ENCODE measurements at regions not wholly inside any gene's neighbourhood (a gene's known extent, or its start where the extent isn't known, plus 50 kb on each side); places are given as distances from the start of the nearest gene placed in this dataset.

DNA sequence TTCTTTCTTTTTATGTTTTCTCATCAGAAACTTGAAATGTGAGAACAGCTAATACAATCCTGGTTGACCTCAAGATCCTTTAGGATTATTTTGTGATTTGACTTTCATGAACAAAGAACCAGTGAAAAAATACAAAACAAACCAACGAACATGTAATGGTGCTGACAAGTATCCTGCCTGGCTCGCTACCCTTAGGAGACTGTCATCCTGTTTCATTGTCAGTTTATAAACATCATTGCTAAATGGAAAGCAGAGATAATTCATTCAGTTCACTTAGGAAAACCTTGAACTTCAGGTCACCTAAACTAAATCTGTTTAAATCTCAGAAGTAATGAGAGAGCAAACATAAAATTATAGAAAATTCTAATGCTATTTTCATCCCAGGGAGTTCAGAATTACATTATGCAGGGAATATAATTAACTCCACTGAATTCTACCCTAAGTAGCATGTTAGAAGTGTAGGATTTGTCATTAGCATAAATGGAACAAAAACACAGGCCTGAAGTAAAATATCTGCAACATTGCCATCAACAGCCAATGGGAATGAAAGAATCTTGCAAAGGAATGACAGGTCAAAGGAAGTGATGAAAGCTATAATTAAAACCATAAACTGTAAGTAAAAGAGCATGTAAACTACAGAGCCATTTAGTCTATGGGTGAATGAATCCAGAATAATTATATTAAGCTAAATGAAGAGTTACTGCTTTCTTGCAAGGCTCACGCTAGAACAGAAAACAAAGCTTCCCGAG, 401.2 kb upstream of the MANEA start:
- Histone ChIP-seq H3K27me3 (ENCODE audit: control insufficient read depth, insufficient read depth, low read length) (no peaks in the 10 kb centered on the region), H3K27ac (ENCODE audit: low read depth, low read length) (no peak overlapping the region), H3K36me3 (ENCODE audit: control insufficient read depth, insufficient read depth, low read length) (no peaks in the 10 kb centered on the region), H3K4me3 (ENCODE audit: low read depth, low read length) (no peak overlapping the region), H3K9me3 (ENCODE audit: control insufficient read depth, insufficient read depth, low read length) (no peaks in the 10 kb centered on the region), H3K4me1 (ENCODE audit: control insufficient read depth, insufficient read depth, low read length) (no peaks in the 10 kb centered on the region)
- peak in 1 of 6 donors; percentile 10 for DNase-seq (ENCODE audit: low read depth in 4 of 6, low spot score in 6 of 6)
- no CpG with 5 or more reads among the region's 4 CpGs for WGBS (ENCODE audit: insufficient coverage)

DNA sequence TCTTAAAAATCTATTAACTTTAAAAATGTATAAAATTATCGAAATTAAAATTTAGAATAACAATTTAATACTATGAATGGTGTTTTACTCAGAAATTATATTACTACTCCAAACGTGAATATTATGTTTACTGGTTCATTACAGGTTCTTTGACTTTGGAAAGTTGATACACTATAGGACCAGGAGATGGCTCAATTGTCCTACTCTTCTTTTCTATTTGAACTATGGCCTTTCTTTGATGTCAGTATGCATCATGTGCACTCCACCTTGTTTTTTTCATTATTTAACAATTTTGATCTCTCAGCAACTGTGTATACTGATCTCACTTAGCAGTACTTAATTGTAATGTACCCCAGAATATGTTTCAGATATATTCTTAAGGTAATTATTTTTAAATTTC, 391.5 kb upstream of the MANEA start:
- no peaks in the 10 kb centered on the region for H3K36me3 ChIP-seq (ENCODE audit: control insufficient read depth, insufficient read depth, low read length)
- H3K27ac ChIP-seq (ENCODE audit: low read depth, low read length) = no peak overlapping the region
- peak in 1 of 6 donors; percentile 31 for DNase-seq (ENCODE audit: low read depth in 4 of 6, low spot score in 6 of 6)
- no peaks in the 10 kb centered on the region for H3K9me3 ChIP-seq (ENCODE audit: control insufficient read depth, insufficient read depth, low read length)
- H3K4me1 ChIP-seq (ENCODE audit: control insufficient read depth, insufficient read depth, low read length) = no peaks in the 10 kb centered on the region
- no peak overlapping the region for H3K4me3 ChIP-seq (ENCODE audit: low read depth, low read length)
- H3K27me3 ChIP-seq (ENCODE audit: control insufficient read depth, insufficient read depth, low read length) = no peaks in the 10 kb centered on the region
- WGBS (ENCODE audit: insufficient coverage) = no CpG with 5 or more reads among the region's 2 CpGs

DNA sequence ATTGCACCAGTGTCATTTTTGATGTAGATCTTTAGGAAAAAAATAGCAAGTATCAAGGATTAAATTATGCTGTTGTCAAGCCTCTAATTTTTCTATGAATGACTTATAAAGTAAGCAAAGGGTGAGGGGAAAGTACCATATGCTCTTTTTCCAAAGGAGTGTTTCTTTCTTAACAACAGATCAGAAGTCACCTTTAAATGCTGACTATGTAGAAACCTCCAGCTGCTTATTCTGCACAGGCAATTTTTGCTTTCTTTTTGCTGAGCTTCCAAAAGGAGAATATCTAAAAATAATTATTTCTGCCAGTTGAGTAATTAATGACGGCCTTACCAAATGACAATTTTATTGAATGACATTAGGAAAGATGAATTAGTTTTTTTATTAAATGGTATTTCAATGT, 390.6 kb upstream of the MANEA start:
- WGBS (ENCODE audit: insufficient coverage) = no CpG with 5 or more reads among the region's 1 CpG
- H3K36me3 ChIP-seq (ENCODE audit: control insufficient read depth, insufficient read depth, low read length) = no peaks in the 10 kb centered on the region
- H3K9me3 ChIP-seq (ENCODE audit: control insufficient read depth, insufficient read depth, low read length) = no peaks in the 10 kb centered on the region

DNA sequence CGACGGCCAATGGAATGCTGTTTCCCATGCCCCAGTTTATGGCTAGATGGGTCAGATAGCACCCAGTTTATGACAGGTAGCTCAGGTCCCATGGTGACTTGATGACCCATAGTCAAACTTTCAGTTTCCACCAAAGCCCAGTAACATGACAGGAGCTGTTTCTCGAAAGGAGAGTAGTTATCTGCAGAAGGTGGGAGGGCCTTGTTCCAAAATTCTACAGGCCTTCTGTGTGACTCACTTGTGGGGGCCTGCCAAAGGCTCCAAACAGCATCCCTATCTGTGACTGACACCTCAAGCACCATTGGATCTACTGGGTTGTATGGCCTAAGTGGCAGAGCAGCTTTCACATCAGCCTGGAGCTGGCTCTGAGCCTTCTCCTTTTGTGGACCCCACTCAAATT, 379.7 kb upstream of the MANEA start:
- H3K9me3 ChIP-seq (ENCODE audit: control insufficient read depth, insufficient read depth, low read length) = no peaks in the 10 kb centered on the region

More for the DNA sequence above, 390.6 kb upstream of the MANEA start:
- Histone ChIP-seq H3K27me3 (ENCODE audit: control insufficient read depth, insufficient read depth, low read length) (no peaks in the 10 kb centered on the region), H3K4me3 (ENCODE audit: low read depth, low read length) (no peak overlapping the region), H3K4me1 (ENCODE audit: control insufficient read depth, insufficient read depth, low read length) (no peaks in the 10 kb centered on the region), H3K27ac (ENCODE audit: low read depth, low read length) (no peak overlapping the region)
- no peak for DNase-seq (ENCODE audit: low read depth in 4 of 6, low spot score in 6 of 6)

DNA sequence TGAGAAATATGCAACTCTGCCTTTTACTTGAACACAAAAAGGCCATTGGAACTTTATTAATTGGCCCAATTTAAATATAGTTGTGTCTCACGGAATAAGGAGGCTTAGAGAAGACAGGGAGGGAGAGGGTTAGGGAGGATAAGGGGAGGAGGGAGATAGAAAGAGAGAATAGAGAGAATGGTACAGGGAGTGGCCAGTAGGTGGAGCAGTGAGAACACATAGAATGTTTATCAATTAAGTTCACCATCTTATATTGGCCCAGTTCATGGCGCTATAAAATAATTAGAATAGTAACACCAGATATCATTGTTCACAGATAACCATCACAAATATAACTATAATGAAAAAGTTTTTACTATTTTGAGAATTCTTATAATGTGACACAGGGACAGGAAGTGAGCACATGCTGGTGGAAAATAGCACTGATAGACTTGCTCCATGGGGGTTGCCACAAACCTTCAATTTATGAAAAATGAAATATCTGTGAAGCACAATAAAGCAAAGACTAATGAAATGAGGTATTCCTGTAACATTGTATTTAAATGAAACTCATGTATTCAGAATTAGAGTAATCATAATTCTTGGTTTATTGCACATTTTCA, 374.1 kb upstream of the MANEA start:
- WGBS (ENCODE audit: insufficient coverage) = 100% methylated on average over 1 of the region's 2 CpGs
- Histone ChIP-seq H3K4me3 (ENCODE audit: low read depth, low read length) (no peak overlapping the region), H3K27ac (ENCODE audit: low read depth, low read length) (no peak overlapping the region), H3K9me3 (ENCODE audit: control insufficient read depth, insufficient read depth, low read length) (no peaks in the 10 kb centered on the region), H3K27me3 (ENCODE audit: control insufficient read depth, insufficient read depth, low read length) (no peaks in the 10 kb centered on the region), H3K36me3 (ENCODE audit: control insufficient read depth, insufficient read depth, low read length) (no peaks in the 10 kb centered on the region), H3K4me1 (ENCODE audit: control insufficient read depth, insufficient read depth, low read length) (no peaks in the 10 kb centered on the region)
- peak in 2 of 6 donors; percentile 39 to 46 for DNase-seq (ENCODE audit: low read depth in 4 of 6, low spot score in 6 of 6)

More for the DNA sequence above, 379.7 kb upstream of the MANEA start:
- no peak overlapping the region for H3K4me3 ChIP-seq (ENCODE audit: low read depth, low read length)
- no peak overlapping the region for H3K27ac ChIP-seq (ENCODE audit: low read depth, low read length)
- H3K4me1 ChIP-seq (ENCODE audit: control insufficient read depth, insufficient read depth, low read length) = no peaks in the 10 kb centered on the region
- no peaks in the 10 kb centered on the region for H3K36me3 ChIP-seq (ENCODE audit: control insufficient read depth, insufficient read depth, low read length)
- DNase-seq (ENCODE audit: low read depth in 4 of 6, low spot score in 6 of 6) = no peak
- 88% methylated on average over 3 of the region's 3 CpGs for WGBS (ENCODE audit: insufficient coverage)
- no peaks in the 10 kb centered on the region for H3K27me3 ChIP-seq (ENCODE audit: control insufficient read depth, insufficient read depth, low read length)

DNA sequence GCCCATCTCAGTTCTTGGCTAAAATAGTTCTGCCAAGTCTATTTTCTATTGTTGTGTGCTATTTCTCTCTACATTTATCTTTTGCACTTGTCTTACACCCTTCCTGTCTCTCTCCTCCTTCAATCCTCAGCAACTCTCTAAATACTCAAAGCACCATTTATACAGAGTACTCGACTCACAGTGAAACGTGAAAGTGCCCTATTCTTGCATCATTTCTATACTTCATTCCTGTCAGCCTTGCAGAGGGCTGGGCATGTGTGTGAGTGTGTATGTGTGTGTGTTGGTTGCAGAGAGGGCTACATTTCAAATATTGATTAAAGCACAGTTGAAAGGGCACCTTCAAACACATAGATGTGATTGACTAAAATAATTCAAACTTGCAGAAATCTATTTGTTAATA, 373.2 kb upstream of the MANEA start:
- no peaks in the 10 kb centered on the region for H3K36me3 ChIP-seq (ENCODE audit: control insufficient read depth, insufficient read depth, low read length)
- no CpG with 5 or more reads among the region's 2 CpGs for WGBS (ENCODE audit: insufficient coverage)
- DNase-seq (ENCODE audit: low read depth in 4 of 6, low spot score in 6 of 6) = peak in 1 of 6 donors; percentile 15
- no peaks in the 10 kb centered on the region for H3K9me3 ChIP-seq (ENCODE audit: control insufficient read depth, insufficient read depth, low read length)
- H3K27me3 ChIP-seq (ENCODE audit: control insufficient read depth, insufficient read depth, low read length) = no peaks in the 10 kb centered on the region
- H3K4me1 ChIP-seq (ENCODE audit: control insufficient read depth, insufficient read depth, low read length) = no peaks in the 10 kb centered on the region
- H3K27ac ChIP-seq (ENCODE audit: low read depth, low read length) = no peak overlapping the region
- no peak overlapping the region for H3K4me3 ChIP-seq (ENCODE audit: low read depth, low read length)

DNA sequence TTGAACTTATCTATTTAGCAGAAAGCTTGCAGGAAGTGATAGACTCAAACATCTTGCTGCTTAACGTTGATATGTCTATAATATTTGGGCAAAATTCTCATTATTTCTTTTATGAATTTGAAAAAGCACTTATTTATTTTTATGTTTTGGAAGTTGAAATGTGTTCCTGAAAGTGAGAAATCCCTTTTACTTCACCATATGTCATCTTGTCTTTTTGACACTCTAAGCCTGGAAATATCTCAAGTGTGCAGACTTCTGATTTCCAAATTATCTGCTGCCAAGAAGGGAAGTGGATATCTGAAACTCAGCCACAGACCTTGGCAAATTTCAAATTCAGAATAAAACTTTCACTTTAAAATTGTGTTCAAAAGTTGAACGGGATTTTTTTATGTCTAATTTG, 368.7 kb upstream of the MANEA start:
- H3K27me3 ChIP-seq (ENCODE audit: control insufficient read depth, insufficient read depth, low read length) = no peaks in the 10 kb centered on the region
- no CpG with 5 or more reads among the region's 2 CpGs for WGBS (ENCODE audit: insufficient coverage)
- H3K27ac ChIP-seq (ENCODE audit: low read depth, low read length) = no peak overlapping the region
- DNase-seq (ENCODE audit: low read depth in 4 of 6, low spot score in 6 of 6) = peak in 1 of 6 donors; percentile 91
- no peaks in the 10 kb centered on the region for H3K9me3 ChIP-seq (ENCODE audit: control insufficient read depth, insufficient read depth, low read length)
- H3K4me3 ChIP-seq (ENCODE audit: low read depth, low read length) = no peak overlapping the region
- H3K4me1 ChIP-seq (ENCODE audit: control insufficient read depth, insufficient read depth, low read length) = no peaks in the 10 kb centered on the region
- no peaks in the 10 kb centered on the region for H3K36me3 ChIP-seq (ENCODE audit: control insufficient read depth, insufficient read depth, low read length)

DNA sequence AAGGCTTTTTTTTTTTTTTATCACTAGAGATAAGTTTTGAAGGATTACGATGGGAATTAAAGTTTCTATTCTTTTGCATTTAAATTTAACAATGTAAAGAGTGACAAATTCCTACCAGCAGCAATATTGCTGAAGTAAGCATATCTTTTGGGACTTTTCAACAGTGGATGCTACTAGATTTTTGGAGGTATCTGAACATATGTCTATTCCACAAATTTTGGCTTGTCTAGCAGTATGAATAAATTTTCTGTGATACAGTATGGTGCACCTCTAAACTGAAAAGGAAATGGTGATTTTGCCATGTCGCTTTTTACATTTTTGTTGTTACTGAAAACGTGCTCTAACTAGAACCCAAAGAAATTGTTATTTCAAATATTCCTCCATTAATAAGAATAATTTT, 368.3 kb upstream of the MANEA start:
- no peak overlapping the region for H3K27ac ChIP-seq (ENCODE audit: low read depth, low read length)
- H3K36me3 ChIP-seq (ENCODE audit: control insufficient read depth, insufficient read depth, low read length) = no peaks in the 10 kb centered on the region
- H3K4me3 ChIP-seq (ENCODE audit: low read depth, low read length) = no peak overlapping the region
- WGBS (ENCODE audit: insufficient coverage) = no CpG with 5 or more reads among the region's 3 CpGs
- H3K27me3 ChIP-seq (ENCODE audit: control insufficient read depth, insufficient read depth, low read length) = no peaks in the 10 kb centered on the region
- no peaks in the 10 kb centered on the region for H3K4me1 ChIP-seq (ENCODE audit: control insufficient read depth, insufficient read depth, low read length)
- DNase-seq (ENCODE audit: low read depth in 4 of 6, low spot score in 6 of 6) = peak in 1 of 6 donors; percentile 53
- H3K9me3 ChIP-seq (ENCODE audit: control insufficient read depth, insufficient read depth, low read length) = no peaks in the 10 kb centered on the region

DNA sequence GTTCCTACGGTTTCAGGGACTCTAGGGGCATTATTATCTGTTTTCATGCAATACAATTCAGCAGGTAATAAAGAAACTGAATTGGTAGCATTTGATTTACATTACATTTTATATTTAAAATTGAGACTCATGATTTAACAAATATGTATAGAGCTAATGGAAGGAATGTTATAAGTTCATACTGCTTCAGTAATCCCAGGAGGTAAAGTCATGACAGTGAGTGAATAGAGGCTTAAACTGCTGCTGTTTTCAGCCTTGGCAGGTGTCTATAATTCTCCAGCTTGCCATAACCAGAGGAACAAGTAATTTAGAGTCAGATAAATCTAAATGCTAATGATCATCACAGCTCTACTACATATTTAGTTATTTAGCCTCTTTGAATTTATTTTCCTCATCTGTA, 360.8 kb upstream of the MANEA start:
- no peaks in the 10 kb centered on the region for H3K36me3 ChIP-seq (ENCODE audit: control insufficient read depth, insufficient read depth, low read length)
- H3K27ac ChIP-seq (ENCODE audit: low read depth, low read length) = no peak overlapping the region
- H3K27me3 ChIP-seq (ENCODE audit: control insufficient read depth, insufficient read depth, low read length) = no peaks in the 10 kb centered on the region
- no CpG with 5 or more reads among the region's 1 CpG for WGBS (ENCODE audit: insufficient coverage)
- H3K4me3 ChIP-seq (ENCODE audit: low read depth, low read length) = no peak overlapping the region
- DNase-seq (ENCODE audit: low read depth in 4 of 6, low spot score in 6 of 6) = peak in 1 of 6 donors; percentile 67
- no peaks in the 10 kb centered on the region for H3K4me1 ChIP-seq (ENCODE audit: control insufficient read depth, insufficient read depth, low read length)
- no peaks in the 10 kb centered on the region for H3K9me3 ChIP-seq (ENCODE audit: control insufficient read depth, insufficient read depth, low read length)

DNA sequence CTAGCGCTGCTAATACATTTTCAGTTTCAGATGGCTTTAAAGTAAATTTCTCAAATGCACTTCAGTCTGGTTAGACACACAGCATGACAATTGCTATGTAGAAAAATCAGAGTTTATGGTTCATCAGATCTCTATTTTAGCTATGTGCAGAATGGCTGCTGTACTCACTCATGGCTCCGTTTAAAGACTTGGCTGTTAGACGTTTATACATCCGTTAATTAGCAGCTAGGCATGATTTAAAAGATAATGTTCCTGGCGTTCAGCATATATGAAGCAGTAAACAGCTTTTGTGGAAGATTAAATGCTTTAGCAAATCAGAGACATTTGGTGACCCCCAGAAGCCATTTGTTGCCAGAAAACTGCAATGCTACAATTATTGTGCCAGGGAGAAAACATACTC, 350.0 kb upstream of the MANEA start:
- no peak overlapping the region for H3K27ac ChIP-seq (ENCODE audit: low read depth, low read length)
- H3K27me3 ChIP-seq (ENCODE audit: control insufficient read depth, insufficient read depth, low read length) = no peaks in the 10 kb centered on the region
- no peak overlapping the region for H3K4me3 ChIP-seq (ENCODE audit: low read depth, low read length)
- no peaks in the 10 kb centered on the region for H3K9me3 ChIP-seq (ENCODE audit: control insufficient read depth, insufficient read depth, low read length)
- H3K36me3 ChIP-seq (ENCODE audit: control insufficient read depth, insufficient read depth, low read length) = no peaks in the 10 kb centered on the region
- DNase-seq (ENCODE audit: low read depth in 4 of 6, low spot score in 6 of 6) = peak in 3 of 6 donors; percentile 13 to 85 (median 77)
- H3K4me1 ChIP-seq (ENCODE audit: control insufficient read depth, insufficient read depth, low read length) = no peaks in the 10 kb centered on the region
- WGBS (ENCODE audit: insufficient coverage) = 0% methylated on average over 1 of the region's 5 CpGs
